K562 (cell line): ENCODE measurements at regions not wholly inside any gene's neighbourhood (a gene's known extent, or its start where the extent isn't known, plus 50 kb on each side); places are given as distances from the start of the nearest gene placed in this dataset.

Source experiments
- ATAC-seq: fragments of 200-7000 bp; cut with Tn5 transposase; 3 replicates; pipeline ENCODE4 v1.9.1; 2020; ENCODE audit warnings: moderate library complexity
- BruUV-seq: library from RNA; stranded (reverse); fragments of 400-500 nt; replicated peaks from 2 replicates; lab custom pipeline; 2021; lab: Mats Ljungman, UMichigan
- CTCF ChIA-PET: fragments of 300-600 bp; formaldehyde crosslinking; extraction: SDS; loops from one replicate; lab custom pipeline; 2021; ENCODE audit warnings: low intra/inter-chr PET ratio; lab: Yijun Ruan, JAX
- POLR2A ChIA-PET: fragments of 300-600, 350-650 bp; sonication (Branson Sonifier 250); formaldehyde crosslinking; extraction: SDS; loops from one replicate; lab custom pipeline; 2021; ENCODE audit warnings: antibody characterized with exemption, inconsistent platforms; lab: Yijun Ruan, JAX
- DNase-seq, 4 experiments: peaks; one replicate each; pipeline versions ENCODE4 v3.0.0 to v3.0.0-alpha.2; 2011 to 2018; ENCODE audit warnings: low spot score in 3 of 4, mixed read lengths in 3 of 4; ENCODE audit errors: extremely low read depth in 1 of 4
- FAIRE-seq: peaks from 2 replicates; lab custom pipeline; 2011; peaks lifted over from hg19 to GRCh38; lab: Jason Lieb, UNC
- H2AFZ ChIP-seq: 2 replicates; pipeline ENCODE4 v1.6.0; 2011; ENCODE audit warnings: low read depth, low read length, control low read depth, inconsistent platforms
- H3K27ac ChIP-seq: fragments of 200-600 bp; 3 replicates; pipeline ENCODE4 v1.8.0; 2011; ENCODE audit warnings: low read depth, mild to moderate bottlenecking, control low read depth, inconsistent platforms, low read length, moderate library complexity, mixed read lengths; ENCODE audit errors: extremely low read depth
- H3K27me3 ChIP-seq, 2 experiments: fragments of 300-600 bp in 1 of 2; 2 replicates in 1 of 2; 3 replicates in 1 of 2; pipeline versions ENCODE4 v1.6.0 to v1.8.0; 2011; ENCODE audit warnings: inconsistent platforms in 2 of 2, low read length in 2 of 2, mild to moderate bottlenecking in 1 of 2, mixed read lengths in 1 of 2, moderate library complexity in 1 of 2; ENCODE audit not compliant: control insufficient read depth in 2 of 2, insufficient read depth in 2 of 2
- H3K36me3 ChIP-seq: fragments of 300-600 bp; 3 replicates; pipeline ENCODE4 v1.8.0; 2011; ENCODE audit warnings: mild to moderate bottlenecking, low read length, inconsistent platforms; ENCODE audit not compliant: control insufficient read depth, insufficient read depth
- H3K4me1 ChIP-seq, 2 experiments: fragments of 200-600 bp in 1 of 2; replicated peaks in 1 of 2; 2 replicates in 1 of 2; 3 replicates in 1 of 2; pipeline versions ENCODE4 v1.5.1 to v1.8.0; 2011; ENCODE audit warnings: inconsistent platforms in 2 of 2, low read length in 2 of 2, mild to moderate bottlenecking in 1 of 2, mixed read lengths in 1 of 2, moderate library complexity in 1 of 2; ENCODE audit not compliant: control insufficient read depth in 2 of 2, insufficient read depth in 2 of 2
- H3K4me2 ChIP-seq: 2 replicates; pipeline ENCODE4 v1.6.1; 2011; ENCODE audit warnings: low read length, control low read depth, inconsistent platforms, mixed read lengths; ENCODE audit not compliant: insufficient read depth
- H3K4me3 ChIP-seq: fragments of 200-600 bp; sonication (generic), shearing (Covaris generic); 2 replicates; pipeline ENCODE4 v1.5.1; 2016; ENCODE audit warnings: control low read depth, inconsistent platforms
- H3K79me2 ChIP-seq: fragments of 200-600 bp; 3 replicates; pipeline ENCODE4 v1.8.0; 2011; ENCODE audit warnings: low read length, inconsistent platforms; ENCODE audit not compliant: control insufficient read depth, insufficient read depth
- H3K9ac ChIP-seq, 2 experiments: 2 replicates each; pipeline versions ENCODE4 v1.6.0 to v1.6.1; 2011; ENCODE audit warnings: low read depth in 2 of 2, low read length in 2 of 2, control low read depth in 1 of 2, inconsistent platforms in 1 of 2, mild to moderate bottlenecking in 1 of 2, mixed read lengths in 1 of 2; ENCODE audit not compliant: insufficient read depth in 1 of 2
- H3K9me1 ChIP-seq: one replicate; pipeline ENCODE4 v1.6.0; 2011; ENCODE audit warnings: inconsistent platforms, mild to moderate bottlenecking, low read length, moderate library complexity; ENCODE audit not compliant: control insufficient read depth, insufficient read depth
- H3K9me3 ChIP-seq: replicated peaks from 2 replicates; pipeline ENCODE4 v1.5.1; 2011; ENCODE audit warnings: low read depth, low read length, inconsistent platforms; ENCODE audit not compliant: control insufficient read depth, insufficient read depth
- H4K20me1 ChIP-seq: replicated peaks from 2 replicates; pipeline ENCODE4 v1.6.1; 2011; ENCODE audit warnings: low read length, inconsistent platforms, mixed read lengths; ENCODE audit not compliant: control insufficient read depth, insufficient read depth
- ETV1 ChIP-seq: fragments of 450-650 bp; conservative IDR thresholded peaks from 2 replicates; pipeline ENCODE4 v1.6.1; 2016; ENCODE audit warnings: missing genetic modification characterization, control low read depth, low read depth, missing compliant biosample characterization
- FOXJ2 ChIP-seq: fragments of 200-800 bp; sonication (Bioruptor generic); IDR thresholded peaks from 2 replicates; pipeline ENCODE4 v1.6.1; 2016; ENCODE audit warnings: missing genetic modification characterization, missing compliant biosample characterization
- HNRNPL ChIP-seq: fragments of 200-400 bp; formaldehyde crosslinking; IDR thresholded peaks from 2 replicates; pipeline ENCODE4 v1.6.1; 2017; ENCODE audit warnings: low read depth, mild to moderate bottlenecking, low read length
- ID3 ChIP-seq, 2 experiments: fragments of 250-450 bp in 1 of 2; fragments of 450-650 bp in 1 of 2; sonication (Bioruptor Pico) in 1 of 2; IDR thresholded peaks; 2 replicates each; pipeline versions ENCODE4 v1.6.1 to v1.8.0; 2016 to 2021; ENCODE audit warnings: mild to moderate bottlenecking in 2 of 2, moderate library complexity in 2 of 2, missing compliant biosample characterization in 1 of 2, missing genetic modification characterization in 1 of 2
- MYNN ChIP-seq, 2 experiments: sonication (generic); formaldehyde crosslinking in 1 of 2; IDR thresholded peaks; 2 replicates each; pipeline versions ENCODE4 v1.5.0 to v1.6.1; 2016 to 2020; ENCODE audit warnings: antibody characterized with exemption in 1 of 2, missing genetic modification reagents in 1 of 2
- POLR3G ChIP-seq: IDR thresholded peaks from 2 replicates; pipeline ENCODE4 v1.6.1; 2011; ENCODE audit not compliant: insufficient read length, insufficient replicate concordance; ENCODE audit errors: extremely low read depth
- PURB ChIP-seq: sonication (generic); formaldehyde crosslinking; IDR thresholded peaks from 2 replicates; pipeline ENCODE4 v1.9.0; 2021; ENCODE audit warnings: low read depth, mild to moderate bottlenecking, missing genetic modification reagents
- RFX5 ChIP-seq: IDR thresholded peaks from 2 replicates; pipeline ENCODE4 v1.6.1; 2011; ENCODE audit warnings: low read depth, mild to moderate bottlenecking, improper control_type of control experiment, low read length
- RHOXF2B ChIP-seq: fragments of 250-450 bp; sonication (Bioruptor Pico); conservative IDR thresholded peaks from 2 replicates; pipeline ENCODE4 v1.5.1; 2021
- TCF7 ChIP-seq: sonication (generic); IDR thresholded peaks from 2 replicates; pipeline ENCODE4 v1.6.1; 2016; ENCODE audit warnings: antibody characterized with exemption, borderline replicate concordance
- ZFP36 ChIP-seq: fragments of 150-350 bp; IDR thresholded peaks from 2 replicates; pipeline ENCODE4 v1.6.1; 2018; ENCODE audit warnings: low read length, low read depth; ENCODE audit not compliant: partially characterized antibody
- ZNF347 ChIP-seq: fragments of 450-650 bp; formaldehyde crosslinking; IDR thresholded peaks from 2 replicates; pipeline ENCODE4 v1.4.0; 2020; ENCODE audit warnings: low read depth, mild to moderate bottlenecking, moderate library complexity
- WGBS: fragments of 100-300 bp; shearing (Covaris generic); methylation state at CpG from one replicate; pipeline ENCODE4 v1.1.6; 2016; ENCODE audit warnings: low coverage, mixed read lengths; ENCODE audit not compliant: insufficient coverage; ENCODE audit errors: missing lambda C conversion rate; 5-methylcytosine and 5-hydroxymethylcytosine counted together
- in situ Hi-C: fragments of 300-500 bp; cut with MboI; formaldehyde crosslinking; loops from 4 replicates; pipeline ENCODE4 v1.15.0; 2018; ENCODE audit warnings: inconsistent platforms, mixed read lengths
- intact Hi-C: fragments of 100-400 bp; cut with micrococcal nuclease; formaldehyde crosslinking; loops from 2 replicates; pipeline ENCODE4 v1.14.2; 2022
- TF ChIP-seq, protein P1 (sequence below): sonication (generic); IDR thresholded peaks from 2 replicates; pipeline ENCODE4 v1.6.1; 2016

GRCh38 chr1:199877526-199878384 lies 149.8 kb upstream of the NR5A2 start:
- in situ Hi-C loops (no loop called here), intact Hi-C loops (no loop called here)
- no peak overlapping the region for H3K9ac ChIP-seq
- no peak overlapping the region for H3K4me3 ChIP-seq
- 0% methylated on average over 7 of the region's 7 CpGs for WGBS
- H3K36me3 ChIP-seq: no peaks in the 10 kb centered on the region
- H3K9me1 ChIP-seq: no peaks in the 10 kb centered on the region
- H3K27ac ChIP-seq: no peak overlapping the region
- no peak for DNase-seq
- ATAC-seq: no peak
- no TSS peak for BruUV-seq
- no peak for FAIRE-seq
- no peaks in the 10 kb centered on the region for H4K20me1 ChIP-seq
- TF ChIP-seq PURB (CRISPR knock-in tag) (no peak), HNRNPL (no peak)
- no peak overlapping the region for H3K4me2 ChIP-seq
- H2AFZ ChIP-seq: no peak overlapping the region
- ChIA-PET CTCF (no interaction called here), POLR2A (no interaction called here)
- H3K9me3 ChIP-seq: no peaks in the 10 kb centered on the region
- no peaks in the 10 kb centered on the region for H3K79me2 ChIP-seq
- H3K27me3 ChIP-seq: no peaks in the 10 kb centered on the region
- no peaks in the 10 kb centered on the region for H3K4me1 ChIP-seq

DNA sequence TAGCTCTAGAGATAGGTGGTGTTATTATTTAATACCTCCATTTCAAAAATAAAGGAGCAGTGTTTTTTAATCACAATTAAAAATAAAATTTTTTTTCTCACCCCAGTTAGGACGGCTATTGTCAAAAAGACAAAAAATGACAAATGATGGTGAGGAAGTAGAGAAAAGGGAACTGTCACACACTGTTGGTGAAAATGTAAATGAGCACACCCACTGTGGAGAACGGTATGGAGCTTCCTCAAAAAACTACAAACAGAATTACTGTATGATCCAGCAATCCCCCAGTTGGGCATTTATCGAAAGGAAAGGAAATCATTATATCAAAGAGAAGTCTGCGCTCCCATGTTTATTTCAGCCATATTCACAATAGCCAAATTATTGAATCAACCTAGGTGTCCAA lies 148.7 kb upstream of the NR5A2 start:
- no peaks in the 10 kb centered on the region for H3K27me3 ChIP-seq
- H3K27ac ChIP-seq: no peak overlapping the region
- 1% methylated on average over 4 of the region's 4 CpGs for WGBS
- H3K9ac ChIP-seq: no peak overlapping the region
- no peaks in the 10 kb centered on the region for H3K9me1 ChIP-seq
- in situ Hi-C loops (no loop called here), intact Hi-C loops (no loop called here)
- H2AFZ ChIP-seq: no peak overlapping the region
- H3K36me3 ChIP-seq: no peaks in the 10 kb centered on the region
- no peaks in the 10 kb centered on the region for H3K4me1 ChIP-seq
- DNase-seq (no peak), FAIRE-seq (no peak), ATAC-seq (no peak)
- no peak overlapping the region for H3K4me3 ChIP-seq
- no peaks in the 10 kb centered on the region for H3K79me2 ChIP-seq
- no peaks in the 10 kb centered on the region for H4K20me1 ChIP-seq
- H3K4me2 ChIP-seq: no peak overlapping the region
- ChIA-PET CTCF (no interaction called here), POLR2A (no interaction called here)
- no TSS peak for BruUV-seq
- no peaks in the 10 kb centered on the region for H3K9me3 ChIP-seq
- TF ChIP-seq ZNF347 (CRISPR knock-in tag) (no peak), RFX5 (no peak), ID3 (CRISPR knock-in tag; IDR thresholded peaks at IDR 0.05) (no peak), ID3 (tag; IDR thresholded peaks at IDR 0.05) (no peak), FOXJ2 (tag) (no peak), RHOXF2B (CRISPR knock-in tag) (no peak), ZFP36 (no peak), POLR3G (no peak), ETV1 (tag) (no peak), TCF7 (no peak), MYNN (IDR thresholded peaks at IDR 0.05) (no peak), MYNN (CRISPR knock-in tag; IDR thresholded peaks at IDR 0.05) (no peak)
- TF ChIP-seq, protein P1, sequence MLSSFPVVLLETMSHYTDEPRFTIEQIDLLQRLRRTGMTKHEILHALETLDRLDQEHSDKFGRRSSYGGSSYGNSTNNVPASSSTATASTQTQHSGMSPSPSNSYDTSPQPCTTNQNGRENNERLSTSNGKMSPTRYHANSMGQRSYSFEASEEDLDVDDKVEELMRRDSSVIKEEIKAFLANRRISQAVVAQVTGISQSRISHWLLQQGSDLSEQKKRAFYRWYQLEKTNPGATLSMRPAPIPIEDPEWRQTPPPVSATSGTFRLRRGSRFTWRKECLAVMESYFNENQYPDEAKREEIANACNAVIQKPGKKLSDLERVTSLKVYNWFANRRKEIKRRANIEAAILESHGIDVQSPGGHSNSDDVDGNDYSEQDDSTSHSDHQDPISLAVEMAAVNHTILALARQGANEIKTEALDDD: no peak
